Superior temporal gyrus (tissue), 1 donor: ENCODE measurements at regions not wholly inside any gene's neighbourhood (a gene's known extent, or its start where the extent isn't known, plus 50 kb on each side); places are given as distances from the start of the nearest gene placed in this dataset.
A peak's percentile ranks its signal among the peaks of the same experiment; 100 is the strongest.

ENCODE experiments used
- DNase-seq: peaks from one replicate; pipeline ENCODE4 v3.0.0-alpha.2; 2016; ENCODE audit errors: extremely low spot score

- no peak for DNase-seq
Observed at GRCh38 chr2:217444932-217445331, 557.9 kb downstream of the TNS1 start.

- no peak for DNase-seq
Observed at GRCh38 chr2:217444509-217444908, 558.3 kb downstream of the TNS1 start.

- no peak for DNase-seq
Observed at GRCh38 chr2:217443601-217444000, 559.2 kb downstream of the TNS1 start.

- no peak for DNase-seq
Observed at GRCh38 chr2:217440000-217440399, 562.8 kb downstream of the TNS1 start.

GRCh38 chr2:217438821-217439220, 564.0 kb downstream of the TNS1 start:
- no peak for DNase-seq

GRCh38 chr2:217438136-217438535, 564.7 kb downstream of the TNS1 start:
- no peak for DNase-seq

- DNase-seq: no peak
Observed at GRCh38 chr2:217437290-217437870, 565.4 kb downstream of the TNS1 start.

GRCh38 chr2:217436386-217436785, 566.4 kb downstream of the TNS1 start:
- no peak for DNase-seq

- DNase-seq: peak; percentile 93
Observed at GRCh38 chr2:217434180-217434975, 568.4 kb downstream of the TNS1 start.

GRCh38 chr2:217433522-217433921, 569.3 kb downstream of the TNS1 start:
- no peak for DNase-seq

GRCh38 chr2:217431577-217432269, 571.1 kb downstream of the TNS1 start:
- no peak for DNase-seq

- DNase-seq: no peak
Observed at GRCh38 chr2:217430916-217431576, 571.2 kb upstream of the TNP1 start.

GRCh38 chr2:217429981-217430500, 570.2 kb upstream of the TNP1 start:
- DNase-seq: no peak

GRCh38 chr2:217421834-217422233, 562.0 kb upstream of the TNP1 start:
- DNase-seq: no peak

GRCh38 chr2:217420854-217421253, 561.0 kb upstream of the TNP1 start:
- DNase-seq: no peak

- DNase-seq: no peak
Observed at GRCh38 chr2:217419055-217419671, 559.3 kb upstream of the TNP1 start.

GRCh38 chr2:217418544-217418943, 558.7 kb upstream of the TNP1 start:
- no peak for DNase-seq

GRCh38 chr2:217418090-217418489, 558.2 kb upstream of the TNP1 start:
- DNase-seq: no peak

- no peak for DNase-seq
Observed at GRCh38 chr2:217417536-217417935, 557.7 kb upstream of the TNP1 start.

- DNase-seq: no peak
Observed at GRCh38 chr2:217415316-217415715, 555.5 kb upstream of the TNP1 start.

GRCh38 chr2:217414429-217414828, 554.6 kb upstream of the TNP1 start:
- no peak for DNase-seq

- DNase-seq: no peak
Observed at GRCh38 chr2:217413193-217413592, 553.3 kb upstream of the TNP1 start.
